ENCODE measurements at regions not wholly inside any gene's neighbourhood (a gene's known extent, or its start where the extent isn't known, plus 50 kb on each side); places are given as distances from the start of the nearest gene placed in this dataset.
"Not testable (repeated sequence)": the region's sequence is repeated elsewhere in the genome, so short reads cannot be mapped to it uniquely, and the experiment has no call there.

- TF ChIP-seq CTCF, EP300, POLR2AphosphoS5 (IDR thresholded peaks at IDR 0.05): not testable (repeated sequence)
Observed at GRCh38 chr15:84512324-84512723, 88.5 kb upstream of the ZSCAN2 start.
